ENCODE measurements at regions not wholly inside any gene's neighbourhood (a gene's known extent, or its start where the extent isn't known, plus 50 kb on each side); places are given as distances from the start of the nearest gene placed in this dataset.

- ChIA-PET POLR2A (no interaction called here), CTCF (interaction anchor here (0.7 kb wide), 1 partner anchor 246 kb away, joined by 3 read pairs; no protein-coding TSS in a partner anchor)
- H3K27ac Mint-ChIP-seq, result no peak overlapping the region
Observed at GRCh38 chr1:228935855-228936727, 200.8 kb downstream of the RHOU start.

GRCh38 chr1:228936881-228937280, 201.6 kb downstream of the RHOU start:
- peaks cover under 1% of the 10 kb centered on the region for H3K27me3 Mint-ChIP-seq
- peaks cover 7% of the 10 kb centered on the region for H3K4me1 Mint-ChIP-seq
- no peak for DNase-seq
- CTCF ChIA-PET, result interaction anchor here (0.7 kb wide), 1 partner anchor 247 kb away, joined by 3 read pairs; no protein-coding TSS in a partner anchor
- H3K9me3 Mint-ChIP-seq, result no peaks in the 10 kb centered on the region
- H3K4me3 Mint-ChIP-seq, result no peak overlapping the region
- POLR2A ChIA-PET, result no interaction called here
- H3K27ac Mint-ChIP-seq, result no peak overlapping the region
- H3K36me3 Mint-ChIP-seq (ENCODE audit: low read depth), result no peaks in the 10 kb centered on the region

More at GRCh38 chr1:228935855-228936727, 200.8 kb downstream of the RHOU start:
- Mint-ChIP-seq H3K27me3 (peaks cover 6% of the 10 kb centered on the region), H3K4me3 (no peak overlapping the region), H3K4me1 (peaks cover 7% of the 10 kb centered on the region), H3K36me3 (ENCODE audit: low read depth) (no peaks in the 10 kb centered on the region), H3K9me3 (no peaks in the 10 kb centered on the region)
- DNase-seq, result no peak

- Mint-ChIP-seq H3K4me1 (peaks cover 7% of the 10 kb centered on the region), H3K27me3 (peaks cover 4% of the 10 kb centered on the region), H3K27ac (no peak overlapping the region), H3K36me3 (ENCODE audit: low read depth) (no peaks in the 10 kb centered on the region), H3K9me3 (no peaks in the 10 kb centered on the region), H3K4me3 (no peak overlapping the region)
- no peak for DNase-seq
- CTCF ChIA-PET, result no interaction called here
- POLR2A ChIA-PET, result no interaction called here
Observed at GRCh38 chr1:228937351-228937750, 202.1 kb downstream of the RHOU start.

- Mint-ChIP-seq H3K9me3 (no peaks in the 10 kb centered on the region), H3K27ac (peak overlapping the region; percentile 32), H3K4me3 (no peak overlapping the region), H3K4me1 (peaks cover 7% of the 10 kb centered on the region), H3K27me3 (peaks cover 6% of the 10 kb centered on the region), H3K36me3 (ENCODE audit: low read depth) (no peaks in the 10 kb centered on the region)
- POLR2A ChIA-PET, result no interaction called here
- DNase-seq, result no peak
- CTCF ChIA-PET, result no interaction called here
Observed at GRCh38 chr1:228937851-228938536, 202.7 kb downstream of the RHOU start.

- Mint-ChIP-seq H3K9me3 (no peaks in the 10 kb centered on the region), H3K4me1 (peaks cover 7% of the 10 kb centered on the region), H3K36me3 (ENCODE audit: low read depth) (no peaks in the 10 kb centered on the region), H3K27me3 (peaks cover 6% of the 10 kb centered on the region), H3K27ac (peak overlapping the region; percentile 32), H3K4me3 (no peak overlapping the region)
- POLR2A ChIA-PET, result no interaction called here
- DNase-seq, result no peak
- CTCF ChIA-PET, result no interaction called here
Observed at GRCh38 chr1:228938537-228938901, 203.2 kb downstream of the RHOU start.

- peaks cover 7% of the 10 kb centered on the region for H3K4me1 Mint-ChIP-seq
- CTCF ChIA-PET, result no interaction called here
- H3K4me3 Mint-ChIP-seq, result no peak overlapping the region
- no peaks in the 10 kb centered on the region for H3K36me3 Mint-ChIP-seq (ENCODE audit: low read depth)
- H3K9me3 Mint-ChIP-seq, result no peaks in the 10 kb centered on the region
- POLR2A ChIA-PET, result no interaction called here
- H3K27me3 Mint-ChIP-seq, result peaks cover 9% of the 10 kb centered on the region
- no peak for DNase-seq
- H3K27ac Mint-ChIP-seq, result peak overlapping the region; percentile 0
Observed at GRCh38 chr1:228939001-228939691, 203.9 kb downstream of the RHOU start.

- Mint-ChIP-seq H3K9me3 (no peaks in the 10 kb centered on the region), H3K4me3 (no peak overlapping the region), H3K27ac (no peak overlapping the region), H3K36me3 (ENCODE audit: low read depth) (no peaks in the 10 kb centered on the region), H3K27me3 (peaks cover 9% of the 10 kb centered on the region), H3K4me1 (peaks cover 10% of the 10 kb centered on the region)
- POLR2A ChIA-PET, result no interaction called here
- DNase-seq, result no peak
- CTCF ChIA-PET, result no interaction called here
Observed at GRCh38 chr1:228939881-228940392, 204.7 kb downstream of the RHOU start.

GRCh38 chr1:228940526-228940925, 205.2 kb downstream of the RHOU start:
- ChIA-PET CTCF (no interaction called here), POLR2A (no interaction called here)
- Mint-ChIP-seq H3K9me3 (no peaks in the 10 kb centered on the region), H3K4me1 (peaks cover 14% of the 10 kb centered on the region), H3K36me3 (ENCODE audit: low read depth) (no peaks in the 10 kb centered on the region), H3K27ac (no peak overlapping the region), H3K4me3 (no peak overlapping the region), H3K27me3 (peaks cover 9% of the 10 kb centered on the region)
- DNase-seq, result no peak

- peaks cover 9% of the 10 kb centered on the region for H3K27me3 Mint-ChIP-seq
- H3K27ac Mint-ChIP-seq, result no peak overlapping the region
- H3K4me1 Mint-ChIP-seq, result peaks cover 14% of the 10 kb centered on the region
- POLR2A ChIA-PET, result no interaction called here
- H3K36me3 Mint-ChIP-seq (ENCODE audit: low read depth), result no peaks in the 10 kb centered on the region
- H3K9me3 Mint-ChIP-seq, result no peaks in the 10 kb centered on the region
- H3K4me3 Mint-ChIP-seq, result no peak overlapping the region
- no peak for DNase-seq
- CTCF ChIA-PET, result no interaction called here
Observed at GRCh38 chr1:228940926-228941325, 205.6 kb downstream of the RHOU start.

- POLR2A ChIA-PET, result no interaction called here
- DNase-seq, result no peak
- Mint-ChIP-seq H3K4me1 (peaks cover 14% of the 10 kb centered on the region), H3K36me3 (ENCODE audit: low read depth) (no peaks in the 10 kb centered on the region), H3K9me3 (no peaks in the 10 kb centered on the region), H3K27ac (no peak overlapping the region), H3K4me3 (no peak overlapping the region), H3K27me3 (peaks cover 9% of the 10 kb centered on the region)
- CTCF ChIA-PET, result no interaction called here
Observed at GRCh38 chr1:228941666-228942065, 206.4 kb downstream of the RHOU start.

GRCh38 chr1:228943436-228943835, 208.2 kb downstream of the RHOU start:
- CTCF ChIA-PET, result no interaction called here
- POLR2A ChIA-PET, result no interaction called here
- H3K9me3 Mint-ChIP-seq, result no peaks in the 10 kb centered on the region
- H3K36me3 Mint-ChIP-seq (ENCODE audit: low read depth), result no peaks in the 10 kb centered on the region
- no peak for DNase-seq
- no peak overlapping the region for H3K4me3 Mint-ChIP-seq
- peaks cover 10% of the 10 kb centered on the region for H3K4me1 Mint-ChIP-seq
- peaks cover 9% of the 10 kb centered on the region for H3K27me3 Mint-ChIP-seq
- no peak overlapping the region for H3K27ac Mint-ChIP-seq

- no peak for DNase-seq
Observed at GRCh38 chr1:228944296-228944695, 209.0 kb downstream of the RHOU start.

GRCh38 chr1:228944935-228945371, 209.7 kb downstream of the RHOU start:
- Mint-ChIP-seq H3K36me3 (ENCODE audit: low read depth) (no peaks in the 10 kb centered on the region), H3K9me3 (no peaks in the 10 kb centered on the region), H3K4me3 (no peak overlapping the region), H3K4me1 (peaks cover 7% of the 10 kb centered on the region), H3K27ac (no peak overlapping the region), H3K27me3 (peaks cover 9% of the 10 kb centered on the region)
- DNase-seq, result no peak
- ChIA-PET CTCF (no interaction called here), POLR2A (no interaction called here)

More at GRCh38 chr1:228944296-228944695, 209.0 kb downstream of the RHOU start:
- Mint-ChIP-seq H3K36me3 (ENCODE audit: low read depth) (no peaks in the 10 kb centered on the region), H3K4me1 (peaks cover 7% of the 10 kb centered on the region), H3K27ac (no peak overlapping the region), H3K4me3 (no peak overlapping the region), H3K9me3 (no peaks in the 10 kb centered on the region), H3K27me3 (peaks cover 9% of the 10 kb centered on the region)
- ChIA-PET CTCF (no interaction called here), POLR2A (no interaction called here)

Data from activated CD4-positive, alpha-beta memory T cell treated with anti-CD3 and anti-CD28 coated beads, Interleukin-2, amount 10 ng/mL, durations not matched to agents 7 days and 5 days (primary cell).